ENCODE measurements at regions not wholly inside any gene's neighbourhood (a gene's known extent, or its start where the extent isn't known, plus 50 kb on each side); places are given as distances from the start of the nearest gene placed in this dataset.
"Not testable (repeated sequence)": the region's sequence is repeated elsewhere in the genome, so short reads cannot be mapped to it uniquely, and the experiment has no call there.

GRCh38 chr3:177405191-177405672 is 207.9 kb upstream of the TBL1XR1 start:
- no peak for DNase-seq

GRCh38 chr3:177410730-177411129 is 213.4 kb upstream of the TBL1XR1 start:
- DNase-seq = no peak

- no peak for DNase-seq
These were observed 213.9 kb upstream of the TBL1XR1 start for GRCh38 chr3:177411201-177411600.

DNA sequence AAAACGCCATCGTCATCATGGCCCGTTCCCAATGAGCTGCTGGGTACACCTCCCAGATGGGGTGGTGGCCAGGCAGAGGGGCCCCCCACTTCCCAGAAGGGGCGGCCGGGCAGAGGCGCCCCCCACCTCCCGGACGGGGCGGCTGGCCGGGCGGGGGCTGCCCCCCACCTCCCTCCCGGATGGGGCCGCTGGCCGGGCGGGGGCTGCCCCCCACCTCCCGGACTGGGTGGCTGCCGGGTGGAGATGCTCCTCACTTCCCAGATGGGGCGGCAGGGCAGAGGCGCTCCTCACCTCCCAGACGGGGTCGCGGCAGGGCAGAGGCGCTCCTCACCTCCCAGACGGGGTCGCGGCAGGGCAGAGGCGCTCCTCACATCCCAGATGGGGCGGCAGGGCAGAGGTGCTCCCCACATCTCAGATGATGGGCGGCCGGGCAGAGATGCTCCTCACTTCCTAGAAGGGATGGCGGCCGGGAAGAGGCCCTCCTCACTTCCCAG is 215.4 kb upstream of the TBL1XR1 start:
- not testable (repeated sequence) for DNase-seq

DNA sequence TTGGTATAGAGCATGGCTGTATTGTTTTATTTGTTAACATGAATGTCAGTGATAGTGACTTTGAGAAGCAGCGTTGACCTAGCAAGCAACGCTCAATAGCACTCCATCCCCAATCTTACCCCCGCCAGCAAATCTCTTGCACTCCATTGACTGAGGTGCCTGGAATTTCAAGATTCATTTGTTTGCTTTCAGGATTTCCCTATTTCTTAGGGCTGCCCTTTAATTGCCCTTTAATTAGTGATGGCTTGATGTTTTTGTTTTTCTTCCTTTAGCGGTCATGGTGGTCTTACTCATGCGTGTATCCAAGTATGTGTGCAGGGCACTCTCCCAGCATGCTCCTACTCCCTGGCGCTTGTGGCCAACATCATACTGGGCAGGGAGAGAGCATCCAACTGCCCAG is 216.8 kb upstream of the TBL1XR1 start:
- no peak for DNase-seq

GRCh38 chr3:177418787-177419186 is 221.5 kb upstream of the TBL1XR1 start:
- no peak for DNase-seq

DNA sequence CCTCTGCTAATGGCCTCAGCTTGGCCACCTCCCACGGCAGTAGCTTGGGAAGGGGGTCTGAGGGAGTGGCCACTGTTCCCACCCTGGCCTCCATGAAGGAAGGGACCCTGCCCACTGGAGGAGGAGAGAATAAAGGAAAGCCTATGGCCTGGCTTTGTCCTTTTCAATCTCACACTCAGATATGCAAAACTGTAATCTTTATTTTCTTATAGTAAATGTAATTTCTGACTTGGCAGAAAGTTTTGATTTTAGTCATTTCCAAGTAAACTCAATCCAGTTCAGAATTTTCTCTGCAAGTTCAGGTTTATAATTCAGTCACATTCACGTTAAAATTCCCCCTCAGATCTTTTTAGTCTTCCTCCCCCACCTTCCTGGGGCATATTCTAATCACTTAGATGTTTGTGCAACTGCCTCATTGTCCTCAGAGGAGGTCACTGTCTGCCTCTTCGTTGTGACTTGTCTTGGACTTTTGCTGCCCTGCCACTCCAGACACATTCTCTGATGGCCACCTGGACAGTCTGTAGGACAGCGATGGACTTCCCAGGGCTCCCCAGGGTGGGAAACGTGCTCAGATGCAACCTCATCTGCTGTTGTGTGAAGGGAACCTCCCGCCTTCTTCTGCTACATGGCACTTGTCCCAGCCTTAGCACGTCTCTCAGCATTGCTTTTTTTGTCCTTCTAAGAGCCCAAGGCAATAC is 222.8 kb upstream of the TBL1XR1 start:
- DNase-seq = no peak

- DNase-seq = no peak
These were observed 223.6 kb upstream of the TBL1XR1 start for GRCh38 chr3:177420651-177421480.

GRCh38 chr3:177421481-177421785 is 224.2 kb upstream of the TBL1XR1 start:
- no peak for DNase-seq

- no peak for DNase-seq
These were observed 227.2 kb upstream of the TBL1XR1 start for GRCh38 chr3:177424521-177424920.

DNA sequence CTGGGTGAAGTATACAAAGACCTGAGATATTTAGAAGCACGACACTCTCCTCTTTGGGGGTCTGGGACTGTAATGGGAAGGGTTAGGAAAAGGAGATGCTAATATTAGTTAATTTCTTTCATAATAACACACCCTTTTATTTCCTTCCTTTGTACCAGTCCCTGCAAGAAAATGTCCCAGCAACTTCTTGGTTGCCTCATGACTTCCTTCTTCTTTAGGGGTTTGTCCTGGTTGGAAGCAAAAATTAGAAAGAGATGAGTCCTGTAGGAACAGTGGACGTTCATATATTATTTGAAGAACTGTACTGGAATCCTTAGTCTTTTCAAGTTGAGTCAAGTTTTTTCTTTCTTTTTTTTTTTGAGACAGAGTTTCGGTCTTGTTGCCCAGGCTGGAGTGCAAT is 227.8 kb upstream of the TBL1XR1 start:
- DNase-seq = no peak

DNA sequence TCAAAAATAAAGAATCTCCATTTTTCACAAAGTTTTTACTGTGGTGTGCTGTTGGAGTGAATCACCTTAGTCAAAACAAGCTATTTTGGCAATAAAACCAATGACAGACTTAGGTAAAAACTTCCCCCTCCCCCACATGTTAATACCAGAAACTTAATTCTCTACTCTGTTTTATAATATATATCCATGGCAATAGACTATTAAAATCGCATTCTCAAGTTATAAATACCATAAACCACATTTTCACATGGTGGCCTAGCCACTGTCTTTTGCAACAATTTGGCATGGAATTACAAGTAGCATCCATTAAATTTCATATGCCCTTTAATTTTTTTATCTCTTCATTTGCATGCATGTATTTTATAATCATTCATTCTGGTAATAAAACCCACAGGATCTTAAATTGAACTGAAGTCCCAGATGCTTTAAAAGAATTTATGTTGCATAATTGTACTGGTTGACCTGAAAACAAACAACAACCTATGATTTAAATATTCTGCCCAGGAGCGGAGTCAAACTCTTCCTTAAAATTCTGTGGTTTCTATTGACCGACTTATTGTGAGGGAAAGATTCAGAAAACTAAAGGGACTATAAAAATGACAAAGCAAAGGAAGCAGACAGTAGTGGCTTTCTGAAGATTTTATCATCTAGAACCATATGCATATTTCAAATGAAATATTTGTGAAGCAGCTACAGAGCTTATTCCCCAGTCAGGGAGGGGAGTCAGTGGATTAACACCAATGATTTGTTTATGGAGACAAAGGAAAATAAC is 229.0 kb upstream of the TBL1XR1 start:
- no peak for DNase-seq

DNA sequence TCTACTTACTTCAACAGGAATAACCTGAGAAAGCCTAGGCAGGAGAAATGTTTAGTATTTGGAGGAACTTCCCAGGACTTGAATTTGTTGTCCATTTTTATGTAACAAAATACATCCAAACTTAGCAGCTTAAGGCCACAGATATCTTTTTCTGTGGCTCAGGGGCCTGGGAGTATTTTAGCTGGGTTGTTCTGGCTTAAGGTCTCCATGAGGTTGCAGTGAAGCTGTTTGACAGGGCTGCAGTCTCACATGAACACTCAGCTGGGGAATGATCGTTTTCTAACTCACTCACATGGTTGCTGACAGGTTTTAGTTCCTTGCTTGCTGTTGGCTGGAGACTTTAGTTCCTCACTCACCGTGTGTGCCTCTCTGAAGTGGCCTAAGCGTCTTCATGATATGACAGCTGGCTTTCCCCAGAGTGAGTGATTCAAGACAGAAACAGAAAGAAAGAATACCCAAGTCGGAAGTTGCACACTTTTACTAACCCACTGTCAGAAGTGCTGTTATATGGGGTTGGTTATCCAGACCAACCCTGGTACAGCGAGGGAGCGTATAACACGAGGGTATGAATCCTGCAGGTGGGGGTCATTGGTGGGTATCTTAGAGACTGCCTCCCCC is 229.7 kb upstream of the TBL1XR1 start:
- DNase-seq = peak in 1 of 4 experiments; percentile 36

GRCh38 chr3:177427540-177427939 is 230.3 kb upstream of the TBL1XR1 start:
- DNase-seq = no peak

- DNase-seq = no peak
These were observed 231.8 kb upstream of the TBL1XR1 start for GRCh38 chr3:177429079-177429478.

DNA sequence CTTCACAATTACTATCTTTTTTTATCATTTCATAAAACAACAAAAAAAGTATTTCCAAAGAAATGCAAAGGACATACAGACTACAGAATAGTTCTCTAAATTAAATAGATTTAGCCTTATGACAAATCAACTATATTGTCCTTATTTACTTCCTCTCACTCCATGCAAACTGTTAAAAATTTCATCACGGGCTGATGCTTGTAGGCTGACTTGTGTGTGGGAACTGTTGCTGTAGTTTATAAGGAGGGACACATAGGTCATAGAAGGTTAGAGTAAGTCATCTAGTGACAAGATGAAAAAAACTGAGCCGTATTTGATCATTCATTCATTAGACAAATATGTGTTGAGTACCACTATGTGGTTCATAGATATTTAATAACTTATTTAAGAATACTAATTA is 232.5 kb upstream of the TBL1XR1 start:
- no peak for DNase-seq

- DNase-seq = no peak
These were observed 233.4 kb upstream of the TBL1XR1 start for GRCh38 chr3:177430653-177431052.

DNA sequence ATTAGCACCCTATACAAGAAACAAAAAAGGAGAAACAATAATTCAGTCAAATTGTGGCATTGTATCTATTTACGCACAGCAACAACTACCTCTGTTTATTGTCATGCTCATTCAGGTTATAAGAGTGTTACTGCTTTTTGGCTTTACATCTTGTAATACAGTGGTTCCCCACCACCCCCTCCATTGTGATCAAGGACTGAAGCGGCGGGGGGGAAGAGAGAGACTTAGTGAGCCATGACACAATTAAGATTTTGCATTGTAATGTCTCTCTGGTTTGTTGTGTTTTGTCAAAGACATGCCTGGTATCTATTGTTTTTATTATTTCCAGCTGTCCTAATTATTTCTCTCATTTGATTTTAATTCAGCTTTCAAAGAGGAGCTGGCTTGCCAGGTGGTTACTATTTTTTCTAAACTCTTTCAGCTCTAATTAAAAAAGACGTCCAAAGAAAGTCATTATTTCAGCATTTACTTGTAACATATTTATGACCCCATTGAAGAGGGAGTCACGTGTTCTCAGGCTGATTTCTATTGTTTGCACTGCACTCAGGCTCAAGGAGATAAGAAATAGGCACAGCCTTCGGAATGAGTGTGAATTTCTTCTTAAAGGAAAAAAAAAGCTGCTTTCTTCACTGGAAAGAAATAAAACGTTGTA is 234.4 kb upstream of the TBL1XR1 start:
- DNase-seq = no peak

- DNase-seq = no peak
These were observed 238.0 kb upstream of the TBL1XR1 start for GRCh38 chr3:177435301-177435700.

DNA sequence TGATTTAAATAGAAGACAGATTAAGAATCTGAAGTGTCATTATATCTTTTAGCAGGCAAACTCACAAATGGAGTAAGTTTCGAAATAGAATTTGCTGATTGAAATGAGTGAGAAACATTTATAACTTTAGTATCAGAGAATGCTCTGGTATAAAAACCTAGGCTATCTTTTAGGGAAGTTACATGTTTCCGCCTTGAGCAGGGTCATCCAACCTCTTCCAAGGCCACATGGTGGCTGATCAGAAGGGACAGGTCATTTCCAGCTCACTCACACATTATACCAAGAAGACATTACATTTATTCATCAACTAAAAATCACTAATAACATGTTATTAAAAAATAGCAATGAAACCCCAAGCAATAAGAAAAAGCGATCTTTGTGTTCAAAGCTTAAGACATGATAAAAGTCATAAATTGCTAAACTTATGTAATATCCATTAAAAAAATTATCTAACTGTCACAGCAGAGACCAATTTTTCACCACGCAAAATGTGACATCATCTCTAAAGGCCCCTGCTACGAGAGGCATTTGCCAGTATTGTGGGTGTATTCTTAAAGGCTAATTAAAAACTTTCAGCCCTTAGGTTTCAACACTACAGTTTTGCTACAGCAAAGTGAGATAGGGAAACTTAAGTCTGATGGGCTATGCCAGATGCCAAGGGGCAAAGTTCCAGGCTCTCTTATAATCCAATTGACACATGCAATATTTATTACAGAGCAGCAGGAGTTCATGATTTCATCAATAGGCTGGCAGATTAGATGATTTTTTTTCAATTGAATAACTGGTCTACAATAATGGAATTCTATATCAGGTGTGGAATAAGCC is 240.4 kb upstream of the TBL1XR1 start:
- no peak for DNase-seq

GRCh38 chr3:177438596-177439220 is 241.4 kb upstream of the TBL1XR1 start:
- DNase-seq = no peak

All from activated CD4-positive, CD25-positive, alpha-beta regulatory T cell (primary cell).